GM21423 (cell line): ENCODE measurements at regions not wholly inside any gene's neighbourhood (a gene's known extent, or its start where the extent isn't known, plus 50 kb on each side); places are given as distances from the start of the nearest gene placed in this dataset.
"Not testable (repeated sequence)": the region's sequence is repeated elsewhere in the genome, so short reads cannot be mapped to it uniquely, and the experiment has no call there.

Source experiments
- ATAC-seq: cut with Tn5 transposase; IDR thresholded peaks from one replicate; pipeline ENCODE4 v1.9.1; 2021; ENCODE audit warnings: mild to moderate bottlenecking, moderate library complexity; ENCODE audit not compliant: unreplicated experiment

GRCh38 chr1:198809247-198809646 is 170.4 kb downstream of the PTPRC start:
- no peak for ATAC-seq

- no peak for ATAC-seq
Observed at GRCh38 chr1:198811449-198811848, 172.6 kb downstream of the PTPRC start.

DNA sequence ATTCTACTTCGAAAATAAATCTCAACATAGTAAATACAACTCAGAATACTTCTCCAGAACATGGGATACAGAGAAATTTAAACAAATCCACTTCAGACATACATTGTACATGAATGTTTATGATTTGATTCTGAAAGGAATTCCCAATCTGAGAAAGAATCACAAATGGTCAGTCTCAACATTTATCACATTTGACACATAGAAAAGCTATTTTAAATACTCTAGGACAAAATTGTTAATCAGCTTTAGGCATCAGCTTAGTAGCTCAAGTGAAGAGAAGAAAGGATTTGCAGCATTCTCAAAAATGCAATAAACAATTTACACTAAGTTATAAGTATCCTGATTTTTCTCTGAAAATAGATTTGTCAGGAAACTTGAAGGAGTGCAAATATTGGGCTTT is 184.8 kb downstream of the PTPRC start:
- no peak for ATAC-seq

DNA sequence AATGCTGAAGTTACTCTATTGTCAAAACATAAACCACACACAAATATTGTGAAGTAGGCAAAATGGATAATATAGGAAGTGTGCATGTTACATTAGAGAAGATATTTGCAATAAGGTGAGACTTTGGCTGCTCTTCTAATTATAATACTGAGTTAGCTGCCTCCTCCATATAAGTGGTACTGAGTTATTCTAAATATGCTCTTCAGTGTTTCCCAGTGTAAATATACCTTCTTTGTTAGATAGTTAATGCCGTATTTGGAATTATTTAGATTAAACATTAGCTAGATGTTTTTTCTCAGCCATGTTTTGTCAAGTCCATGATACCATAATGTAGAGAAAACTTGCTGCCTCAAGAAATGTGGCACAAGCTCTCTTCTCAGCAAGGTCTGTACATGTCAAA is 186.4 kb downstream of the PTPRC start:
- no peak for ATAC-seq

GRCh38 chr1:198829356-198829755 is 190.5 kb downstream of the PTPRC start:
- no peak for ATAC-seq

- no peak for ATAC-seq
Observed at GRCh38 chr1:198829944-198830343, 191.1 kb downstream of the PTPRC start.

DNA sequence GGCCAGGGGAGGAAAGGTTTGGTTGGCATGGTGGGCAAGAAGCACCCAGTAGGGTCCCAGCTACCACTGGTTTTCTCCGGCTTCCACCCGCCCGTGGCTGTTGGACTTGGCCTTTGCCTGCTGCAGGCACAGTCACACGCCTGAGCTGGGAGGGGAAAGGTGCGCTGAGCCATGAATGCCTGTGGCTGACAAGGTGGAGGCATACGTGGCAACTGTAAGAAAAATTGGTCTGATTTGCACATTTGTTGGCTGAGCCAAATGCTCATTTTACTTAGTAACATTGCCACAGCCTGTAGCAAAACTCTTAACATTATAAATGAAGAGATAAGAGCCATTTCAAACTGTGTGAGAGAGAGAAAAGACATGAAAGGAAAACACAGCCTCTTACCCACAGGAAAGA is 191.6 kb downstream of the PTPRC start:
- no peak for ATAC-seq

DNA sequence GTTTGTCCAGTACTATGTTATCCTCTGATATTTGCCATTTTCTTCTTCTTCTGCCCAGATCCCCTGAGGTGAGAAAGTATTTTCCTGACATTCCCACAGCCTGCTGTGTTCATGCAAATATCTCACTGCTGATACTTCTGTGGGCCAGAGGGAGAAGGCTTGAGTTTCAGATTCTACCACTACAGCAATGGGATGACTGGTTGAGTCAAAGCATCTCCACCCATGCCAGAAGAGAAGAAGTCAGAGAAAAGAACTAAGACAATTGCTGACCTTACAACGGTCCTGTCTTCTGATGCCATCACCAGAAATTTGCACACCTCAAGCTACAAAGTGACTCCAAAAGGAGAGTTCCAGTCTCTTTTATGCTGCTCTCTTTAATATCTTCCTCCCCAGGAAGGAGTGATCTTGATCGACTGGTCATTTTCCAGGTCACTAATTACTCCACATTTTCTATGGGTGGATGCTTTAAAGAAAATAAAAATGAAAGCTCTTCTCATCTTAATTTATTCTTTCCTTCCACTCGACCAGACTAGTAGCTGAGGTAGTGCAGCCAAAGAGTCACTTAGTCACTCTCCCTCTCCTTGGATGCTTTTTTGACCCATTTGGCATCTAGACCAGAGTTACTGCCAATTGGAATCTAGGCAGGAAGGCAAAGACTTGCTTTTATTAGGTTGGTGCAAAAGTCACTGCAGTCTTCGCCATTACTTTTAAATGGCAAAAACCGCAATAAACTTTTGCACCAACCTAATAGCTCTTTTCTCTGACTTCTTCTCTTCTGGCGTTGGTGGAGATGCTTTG is 195.1 kb downstream of the PTPRC start:
- no peak for ATAC-seq

DNA sequence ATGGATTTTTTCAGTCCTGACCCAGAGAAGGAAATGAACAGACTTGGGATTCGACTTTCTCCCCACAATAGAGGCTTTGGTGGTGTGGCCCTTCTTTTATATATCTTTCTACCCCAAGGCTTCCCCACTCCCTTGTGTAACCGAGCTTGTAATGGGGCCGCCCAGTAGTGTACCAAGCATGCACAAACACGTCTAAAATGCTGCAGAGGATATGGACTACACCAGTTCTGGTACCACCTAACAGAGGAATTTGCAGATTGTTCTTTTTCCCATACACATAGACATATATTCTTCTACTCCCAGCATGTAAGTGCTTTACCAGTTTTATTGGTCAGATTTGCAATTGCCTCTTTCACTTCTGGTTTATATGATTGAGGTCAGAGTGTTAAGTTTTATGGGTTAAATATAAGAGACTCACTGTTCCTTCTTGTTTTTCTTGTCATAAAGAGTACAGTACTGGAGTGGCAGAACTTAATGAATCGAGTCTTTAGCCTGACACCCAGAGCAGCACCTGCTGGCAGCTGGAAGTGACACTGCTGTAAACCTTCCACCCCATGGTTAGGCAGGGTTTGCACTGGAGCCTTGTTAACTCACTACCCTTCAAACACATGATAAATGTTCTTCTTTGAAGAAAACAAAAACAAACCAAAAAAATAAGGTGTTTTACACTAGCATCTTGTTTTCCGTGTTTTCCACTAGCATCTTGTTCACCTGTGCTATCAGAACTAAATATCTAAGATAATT is 198.6 kb downstream of the PTPRC start:
- ATAC-seq, result no peak

DNA sequence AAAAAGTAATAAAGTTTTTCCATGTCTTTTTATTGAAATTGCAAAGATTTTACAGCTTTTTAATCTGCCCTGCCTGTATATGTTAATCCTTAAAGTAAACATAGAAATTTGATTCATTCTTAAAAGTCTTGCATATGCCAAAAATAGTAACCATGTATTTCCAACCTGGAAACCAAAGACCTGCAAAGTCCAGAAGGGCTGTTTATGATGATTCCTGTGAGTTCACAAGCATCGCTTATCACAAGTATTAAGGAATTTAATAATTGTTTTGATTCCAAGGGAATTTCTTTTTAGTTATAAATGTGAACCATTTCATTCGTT is 199.1 kb downstream of the PTPRC start:
- no peak for ATAC-seq

- no peak for ATAC-seq
Observed at GRCh38 chr1:198841477-198841876, 202.6 kb downstream of the PTPRC start.

DNA sequence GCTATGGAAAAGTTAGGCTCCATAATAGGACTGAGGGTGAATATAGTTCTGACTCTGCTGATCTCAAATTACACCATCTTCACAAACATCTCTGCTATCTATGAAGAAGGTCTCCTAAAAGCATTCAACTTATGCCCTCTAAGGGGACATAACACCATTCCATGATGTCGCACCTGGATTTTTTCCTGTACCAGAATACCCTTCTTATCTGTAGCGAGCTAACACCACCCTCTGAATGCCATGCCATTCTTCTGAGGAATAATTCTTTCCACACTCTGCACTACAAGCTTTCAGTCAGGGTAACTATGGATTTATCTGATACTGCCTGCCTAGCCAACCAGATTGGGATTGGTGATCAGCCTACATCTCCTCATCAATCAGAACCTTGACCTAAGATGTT is 203.8 kb downstream of the PTPRC start:
- no peak for ATAC-seq

DNA sequence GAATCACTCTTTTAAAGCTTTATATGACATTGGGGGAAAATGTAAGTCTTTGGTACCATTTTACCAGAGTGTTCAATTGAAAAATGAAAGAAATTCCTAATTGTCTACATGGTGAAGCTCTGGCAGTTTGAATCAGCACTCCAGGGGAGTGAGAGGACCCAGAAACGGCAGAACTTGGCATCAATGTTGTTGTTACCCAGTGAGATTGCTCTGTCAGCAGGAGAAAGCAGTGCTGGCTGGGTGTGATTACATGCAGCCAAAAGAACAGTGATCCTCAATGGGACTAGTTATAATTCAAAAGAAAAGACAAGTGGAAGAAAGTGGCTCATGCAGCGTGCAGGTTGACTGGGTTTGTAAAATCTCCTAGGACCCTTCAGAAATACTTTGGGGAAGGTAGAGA is 206.4 kb downstream of the PTPRC start:
- no peak for ATAC-seq

DNA sequence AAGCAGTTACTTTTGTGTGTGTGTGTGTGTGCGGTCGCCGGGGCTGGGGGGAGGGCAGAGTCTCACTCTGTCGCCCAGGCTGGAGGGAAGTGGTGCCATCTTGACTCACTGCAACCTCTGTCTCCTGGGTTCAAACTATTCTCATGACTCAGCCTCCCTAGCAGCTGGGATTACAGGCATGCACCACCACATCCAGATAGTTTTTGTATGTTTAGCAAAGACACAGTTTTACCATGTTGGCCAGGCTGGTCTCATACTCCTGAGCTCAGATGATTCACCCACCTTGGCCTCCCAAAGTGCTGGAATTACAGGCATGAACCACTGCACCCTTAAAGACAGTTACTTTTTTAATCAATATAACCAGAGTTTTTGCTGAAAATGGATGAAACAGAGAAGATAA is 207.0 kb downstream of the PTPRC start:
- no peak for ATAC-seq

DNA sequence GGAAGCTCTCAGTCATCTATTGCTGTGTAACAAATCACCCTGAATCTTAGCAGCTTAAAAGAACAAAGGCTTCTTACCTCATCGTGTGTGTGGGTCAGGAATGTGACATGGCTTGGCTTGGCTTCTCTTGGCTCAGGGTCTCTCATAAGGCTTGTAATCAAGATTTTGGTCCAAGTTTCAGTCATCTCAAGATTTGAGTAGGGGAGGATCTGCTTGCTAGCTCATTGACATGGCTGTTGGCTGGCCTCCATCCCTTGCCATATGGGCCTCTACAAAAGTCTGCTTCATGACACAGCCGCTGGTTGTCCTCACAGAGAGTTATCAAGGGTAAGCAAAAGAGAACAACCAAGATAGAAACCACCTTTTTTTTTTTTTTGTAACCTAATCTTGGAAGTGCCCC is 207.7 kb downstream of the PTPRC start:
- ATAC-seq, result no peak

DNA sequence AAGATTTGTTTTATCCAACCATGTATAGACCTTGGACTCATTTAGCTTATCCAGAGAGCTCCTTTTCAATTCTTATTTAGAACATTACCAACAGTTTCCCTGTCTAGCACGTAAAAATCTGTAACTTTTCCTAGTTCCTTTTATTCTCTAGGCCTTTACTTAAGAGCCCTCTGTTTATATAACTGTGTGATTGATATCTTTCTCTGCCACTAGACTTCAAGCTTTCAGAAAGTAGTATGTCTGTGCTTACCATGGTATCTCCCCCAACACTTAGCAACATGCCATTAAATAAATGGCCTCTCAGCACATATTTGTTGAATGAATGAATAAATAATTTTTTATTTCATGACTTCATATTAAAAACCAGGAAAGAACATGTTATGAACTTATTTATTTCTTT is 209.4 kb downstream of the PTPRC start:
- ATAC-seq, result no peak

DNA sequence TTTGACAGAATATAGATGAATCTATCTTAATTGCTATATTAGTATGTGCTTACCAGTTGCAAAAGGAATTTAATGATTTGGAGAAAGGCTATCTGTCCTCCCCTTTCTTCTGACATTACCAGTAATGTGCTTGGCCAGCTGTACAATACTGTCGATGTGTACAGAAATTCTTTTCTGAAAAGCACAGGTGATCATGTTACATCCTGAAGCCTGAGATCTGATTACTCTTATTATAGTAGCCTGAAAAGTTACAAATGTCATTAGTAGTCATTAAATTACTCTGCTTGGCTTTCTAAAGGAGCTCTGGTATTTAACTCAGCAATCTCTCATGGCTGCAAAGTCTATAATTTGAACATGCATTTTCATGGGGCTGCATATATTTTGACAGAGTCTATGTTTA is 209.8 kb downstream of the PTPRC start:
- no peak for ATAC-seq

DNA sequence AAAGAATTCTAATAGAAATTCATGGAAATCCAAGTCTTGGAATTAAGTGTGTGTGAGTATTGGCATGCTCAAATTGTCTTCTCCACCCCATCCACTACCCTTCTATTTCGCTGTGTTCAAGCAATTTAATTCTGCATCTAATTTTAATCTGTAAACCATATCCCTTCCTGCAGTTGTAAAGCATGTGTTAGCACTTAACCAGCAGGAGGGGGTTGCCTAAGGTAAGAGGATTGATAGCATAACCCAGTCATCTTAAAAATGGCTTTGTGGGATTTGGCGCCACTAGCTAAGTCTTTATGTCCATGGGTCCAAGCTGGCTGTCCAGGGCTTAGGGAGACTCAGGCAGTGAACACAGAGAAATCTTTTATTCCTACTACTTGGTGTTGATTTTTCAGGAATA is 210.3 kb downstream of the PTPRC start:
- no peak for ATAC-seq

DNA sequence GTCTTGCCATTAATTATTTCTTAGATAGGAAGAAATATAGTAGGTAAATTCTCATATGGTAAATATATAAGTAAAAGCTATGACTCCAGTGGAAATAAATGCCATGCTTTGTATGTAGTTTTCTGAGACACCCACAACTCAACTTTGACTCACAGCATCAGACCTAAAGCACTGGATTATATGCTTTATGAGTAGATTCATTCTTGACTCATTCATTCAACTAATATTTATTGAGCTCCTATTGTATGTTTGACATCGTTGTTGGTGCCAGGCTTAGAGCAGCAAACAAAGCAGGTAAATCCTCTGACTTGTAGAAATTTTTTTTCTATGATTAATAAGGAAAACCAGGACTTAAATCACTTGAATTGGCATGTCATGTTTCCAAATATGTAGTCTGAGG is 211.4 kb downstream of the PTPRC start:
- ATAC-seq, result no peak

- ATAC-seq, result not testable (repeated sequence)
Observed at GRCh38 chr1:198850966-198851365, 212.1 kb downstream of the PTPRC start.

DNA sequence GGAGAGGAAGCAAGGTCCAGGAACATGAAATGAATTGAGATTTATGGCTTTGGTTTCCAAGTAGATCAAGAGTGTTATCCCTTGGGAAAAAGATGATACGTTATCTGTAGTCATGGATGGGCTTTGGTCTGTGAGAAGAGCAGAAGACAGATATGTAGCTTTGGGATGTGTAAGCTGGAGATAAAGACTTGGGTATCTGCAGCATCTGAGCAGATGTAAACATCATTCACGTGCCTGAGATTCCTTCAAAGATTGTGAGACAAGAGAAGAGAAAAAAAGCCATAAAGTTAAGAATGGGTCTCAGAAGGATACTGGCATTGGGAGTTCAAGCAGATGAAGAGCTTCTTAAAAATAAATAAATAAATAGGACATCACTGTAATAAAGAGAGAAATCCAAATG is 217.8 kb downstream of the PTPRC start:
- ATAC-seq, result no peak

DNA sequence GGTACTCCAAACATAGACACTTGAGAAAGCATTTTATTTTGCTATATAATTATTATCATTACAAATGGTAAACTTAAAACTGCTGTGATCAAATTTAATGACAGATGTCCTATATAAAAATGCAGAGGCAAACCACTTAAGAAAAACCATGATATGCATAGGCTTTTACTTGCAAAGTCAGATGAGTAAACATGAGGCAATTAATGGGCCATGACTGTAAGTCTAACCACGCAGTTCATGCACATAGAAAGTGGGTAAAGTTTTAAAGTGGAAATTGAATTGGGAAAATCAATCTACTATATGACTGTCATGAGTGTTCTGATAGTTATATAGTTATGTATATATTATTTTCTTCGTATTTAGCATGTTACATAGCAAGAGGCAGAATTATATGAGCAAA is 219.2 kb downstream of the PTPRC start:
- ATAC-seq, result no peak

- ATAC-seq, result no peak
Observed at GRCh38 chr1:198860371-198860770, 221.5 kb downstream of the PTPRC start.
